NT2/D1 (cell line): ENCODE measurements at regions not wholly inside any gene's neighbourhood (a gene's known extent, or its start where the extent isn't known, plus 50 kb on each side); places are given as distances from the start of the nearest gene placed in this dataset.

ENCODE experiments used
- SUZ12 ChIP-seq: IDR thresholded peaks from 2 replicates; pipeline ENCODE4 v1.6.1; 2011; ENCODE audit not compliant: insufficient read length, insufficient read depth; ENCODE audit errors: extremely low read depth
- YY1 ChIP-seq: IDR thresholded peaks from 2 replicates; pipeline ENCODE4 v1.6.1; 2011; ENCODE audit not compliant: insufficient read length, insufficient read depth

DNA sequence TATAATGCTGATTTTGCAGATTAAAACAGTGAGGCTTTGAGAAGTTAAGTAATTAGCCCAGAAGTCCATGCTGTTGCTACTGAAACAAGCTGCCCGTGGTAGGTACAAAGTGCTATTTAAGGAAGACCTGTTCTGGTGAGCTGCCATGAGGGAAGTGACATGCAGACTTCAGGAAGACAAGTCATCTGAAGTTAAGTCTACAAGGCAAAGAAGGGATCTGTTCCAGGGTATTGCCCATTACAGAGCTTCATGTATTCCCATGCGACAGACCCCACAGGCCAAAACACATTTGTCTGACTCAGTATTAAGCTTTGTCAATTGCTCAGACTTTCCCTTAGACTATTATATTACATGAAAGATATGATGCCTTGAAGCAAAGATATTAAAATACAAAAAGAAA, 520.8 kb downstream of the FBXO15 start:
- TF ChIP-seq YY1 (no peak), SUZ12 (no peak)
